GM12865 (cell line): ENCODE measurements at regions not wholly inside any gene's neighbourhood (a gene's known extent, or its start where the extent isn't known, plus 50 kb on each side); places are given as distances from the start of the nearest gene placed in this dataset.

Experiments
- DNase-seq: peaks from one replicate; pipeline ENCODE4 v3.0.0; 2010; ENCODE audit warnings: low read depth
- H3K4me3 ChIP-seq: 2 replicates; pipeline ENCODE4 v1.5.1; 2011; ENCODE audit warnings: mild to moderate bottlenecking, low read depth, low read length, control low read depth
- CTCF ChIP-seq: IDR thresholded peaks from 2 replicates; pipeline ENCODE4 v1.5.1; 2011; ENCODE audit warnings: low read length, control low read depth, low read depth, inconsistent platforms; ENCODE audit not compliant: insufficient read depth; ENCODE audit errors: missing control alignments

- TF ChIP-seq CTCF, result no peak
- no peak overlapping the region for H3K4me3 ChIP-seq
- no peak for DNase-seq
These were observed 63.2 kb downstream of the ADRA2C start for GRCh38 chr4:3829211-3829955.

- no peak for DNase-seq
- H3K4me3 ChIP-seq, result no peak overlapping the region
- no peak for TF ChIP-seq CTCF
These were observed 64.0 kb downstream of the ADRA2C start for GRCh38 chr4:3829956-3830773.

GRCh38 chr4:3830774-3831528 lies 64.8 kb downstream of the ADRA2C start:
- DNase-seq, result no peak
- H3K4me3 ChIP-seq, result no peak overlapping the region
- TF ChIP-seq CTCF, result no peak

- H3K4me3 ChIP-seq, result no peak overlapping the region
- TF ChIP-seq CTCF, result no peak
- no peak for DNase-seq
These were observed 65.5 kb downstream of the ADRA2C start for GRCh38 chr4:3831529-3832150.

GRCh38 chr4:3832536-3833220 lies 66.5 kb downstream of the ADRA2C start:
- no peak for DNase-seq
- TF ChIP-seq CTCF, result no peak
- H3K4me3 ChIP-seq, result no peak overlapping the region
